ENCODE measurements at regions not wholly inside any gene's neighbourhood (a gene's known extent, or its start where the extent isn't known, plus 50 kb on each side); places are given as distances from the start of the nearest gene placed in this dataset.

DNA sequence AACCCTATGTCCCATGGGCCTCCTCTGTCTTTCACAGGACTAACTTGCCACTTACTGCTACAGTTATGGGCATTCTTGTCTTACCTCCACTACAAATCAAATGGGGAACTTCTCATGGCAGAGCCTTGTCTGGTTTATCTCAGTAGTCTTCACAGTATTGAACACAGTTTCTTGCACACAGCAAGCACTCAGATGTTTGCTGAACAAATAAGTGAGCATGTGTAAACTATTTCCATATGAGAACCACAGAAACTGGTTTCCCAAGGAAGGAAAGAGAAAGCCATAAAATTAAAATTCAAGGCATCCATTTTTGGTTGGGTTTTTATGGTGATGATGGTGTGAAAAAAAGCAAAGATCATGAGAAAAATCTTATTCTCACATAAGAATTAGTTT lies 189.2 kb downstream of the MEX3B start:
- no peak overlapping the region for H3K27ac ChIP-seq
- TF ChIP-seq, protein P1, sequence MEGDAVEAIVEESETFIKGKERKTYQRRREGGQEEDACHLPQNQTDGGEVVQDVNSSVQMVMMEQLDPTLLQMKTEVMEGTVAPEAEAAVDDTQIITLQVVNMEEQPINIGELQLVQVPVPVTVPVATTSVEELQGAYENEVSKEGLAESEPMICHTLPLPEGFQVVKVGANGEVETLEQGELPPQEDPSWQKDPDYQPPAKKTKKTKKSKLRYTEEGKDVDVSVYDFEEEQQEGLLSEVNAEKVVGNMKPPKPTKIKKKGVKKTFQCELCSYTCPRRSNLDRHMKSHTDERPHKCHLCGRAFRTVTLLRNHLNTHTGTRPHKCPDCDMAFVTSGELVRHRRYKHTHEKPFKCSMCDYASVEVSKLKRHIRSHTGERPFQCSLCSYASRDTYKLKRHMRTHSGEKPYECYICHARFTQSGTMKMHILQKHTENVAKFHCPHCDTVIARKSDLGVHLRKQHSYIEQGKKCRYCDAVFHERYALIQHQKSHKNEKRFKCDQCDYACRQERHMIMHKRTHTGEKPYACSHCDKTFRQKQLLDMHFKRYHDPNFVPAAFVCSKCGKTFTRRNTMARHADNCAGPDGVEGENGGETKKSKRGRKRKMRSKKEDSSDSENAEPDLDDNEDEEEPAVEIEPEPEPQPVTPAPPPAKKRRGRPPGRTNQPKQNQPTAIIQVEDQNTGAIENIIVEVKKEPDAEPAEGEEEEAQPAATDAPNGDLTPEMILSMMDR (IDR thresholded peaks at IDR 0.05): no peak
- TF ChIP-seq POLR2AphosphoS5 (IDR thresholded peaks at IDR 0.05): no peak
- no peak for TF ChIP-seq POLR2A (IDR thresholded peaks at IDR 0.05)
- no peaks in the 10 kb centered on the region for H3K36me3 ChIP-seq
- no peak overlapping the region for H3K4me3 ChIP-seq
- DNase-seq (ENCODE audit: low spot score in 2 of 2): no peak
- H3K27me3 ChIP-seq: no peaks in the 10 kb centered on the region
- no peaks in the 10 kb centered on the region for H3K9me3 ChIP-seq
- H3K4me1 ChIP-seq: no peaks in the 10 kb centered on the region
- intact Hi-C loops (cut with DNase I; ENCODE audit: low total_unique reads): loop anchor here (1.0 to 10.0 kb wide), 2 partner anchors 12 to 58 kb away; no protein-coding TSS in a partner anchor

DNA sequence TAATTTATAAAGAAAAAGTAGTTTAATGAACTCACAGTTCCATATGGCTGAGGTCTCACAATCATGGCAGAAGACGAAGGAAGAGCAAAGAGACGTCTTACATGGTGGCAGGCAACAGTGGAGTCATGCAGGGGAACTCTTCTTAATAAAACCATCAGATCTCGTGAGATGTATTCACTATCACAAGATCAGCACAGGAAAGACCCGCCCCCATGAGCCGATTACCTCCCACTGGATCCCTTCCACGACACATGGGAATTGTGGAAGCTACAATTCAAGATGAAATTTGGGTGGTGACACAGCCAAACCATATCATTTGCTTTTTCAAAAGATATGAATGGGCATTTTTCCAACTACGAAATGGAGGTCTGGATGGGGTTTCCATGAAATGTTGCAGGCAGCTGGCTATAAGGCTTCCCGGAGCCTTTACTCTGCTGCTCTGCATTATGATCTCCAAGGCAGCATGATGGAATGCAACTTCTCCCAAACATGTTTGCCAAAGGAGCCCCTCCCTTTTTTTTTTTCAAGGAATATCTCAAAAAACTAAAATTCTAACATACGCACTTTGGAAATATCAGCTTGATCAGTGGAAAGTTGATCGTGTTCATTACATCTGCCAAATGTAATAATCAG lies 189.7 kb downstream of the MEX3B start:
- Histone ChIP-seq H3K27me3 (no peaks in the 10 kb centered on the region), H3K9me3 (no peaks in the 10 kb centered on the region), H3K4me1 (no peaks in the 10 kb centered on the region), H3K4me3 (no peak overlapping the region), H3K27ac (no peak overlapping the region), H3K36me3 (no peaks in the 10 kb centered on the region)
- intact Hi-C loops (cut with DNase I; ENCODE audit: low total_unique reads): loop anchor here (1.0 to 10.0 kb wide), 2 partner anchors 12 to 59 kb away; no protein-coding TSS in a partner anchor
- no peak for DNase-seq (ENCODE audit: low spot score in 2 of 2)
- TF ChIP-seq POLR2AphosphoS5 (IDR thresholded peaks at IDR 0.05) (no peak), POLR2A (IDR thresholded peaks at IDR 0.05) (no peak)
- TF ChIP-seq, protein P1 (IDR thresholded peaks at IDR 0.05): no peak

- Histone ChIP-seq H3K36me3 (no peaks in the 10 kb centered on the region), H3K9me3 (no peaks in the 10 kb centered on the region), H3K27me3 (no peaks in the 10 kb centered on the region), H3K27ac (no peak overlapping the region), H3K4me1 (no peaks in the 10 kb centered on the region), H3K4me3 (no peak overlapping the region)
- no peak for DNase-seq (ENCODE audit: low spot score in 2 of 2)
- no peak for TF ChIP-seq POLR2AphosphoS5 (IDR thresholded peaks at IDR 0.05)
- intact Hi-C loops (cut with DNase I; ENCODE audit: low total_unique reads): loop anchor here (10.0 kb wide), 1 partner anchor 62 kb away; no protein-coding TSS in a partner anchor
These were observed 192.6 kb downstream of the MEX3B start for GRCh38 chr15:81853150-81853748.

DNA sequence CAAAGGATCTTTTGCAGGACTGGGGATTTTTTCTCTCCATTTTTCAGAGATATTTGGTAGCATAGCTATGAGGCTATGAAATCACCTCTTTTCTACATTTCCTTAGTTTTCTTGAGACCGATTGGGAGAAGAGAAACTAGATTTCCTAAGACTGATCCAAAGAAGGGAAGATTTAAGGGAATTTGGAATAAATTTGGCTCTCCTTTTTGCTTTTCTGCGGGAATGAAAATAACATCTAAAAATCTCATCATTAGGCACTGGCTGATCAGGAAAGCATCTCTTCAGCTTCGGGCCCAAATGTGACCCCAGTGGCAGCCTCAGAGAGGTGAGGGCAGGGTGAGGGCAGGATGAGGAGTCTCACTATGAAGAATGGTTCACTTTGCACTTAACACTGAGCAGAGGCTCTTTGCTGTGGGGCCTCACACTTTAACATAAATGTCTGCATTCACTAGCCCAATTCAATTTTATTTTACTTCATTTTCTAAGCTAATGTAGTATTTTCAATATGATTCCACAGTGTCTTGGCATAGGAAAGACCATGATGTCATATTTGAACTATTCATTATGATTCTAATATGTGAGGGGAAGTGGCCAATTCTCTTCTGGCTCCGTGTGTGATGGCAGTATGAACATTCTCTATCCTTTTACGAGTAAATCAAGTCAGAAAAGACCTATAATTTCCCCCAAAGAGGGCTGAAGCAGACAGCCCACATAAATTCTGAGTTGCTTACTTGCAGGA lies 193.2 kb downstream of the MEX3B start:
- Histone ChIP-seq H3K4me1 (no peaks in the 10 kb centered on the region), H3K27ac (no peak overlapping the region), H3K27me3 (no peaks in the 10 kb centered on the region), H3K4me3 (no peak overlapping the region), H3K36me3 (no peaks in the 10 kb centered on the region), H3K9me3 (no peaks in the 10 kb centered on the region)
- intact Hi-C loops (cut with DNase I; ENCODE audit: low total_unique reads): loop anchor here (10.0 kb wide), 1 partner anchor 62 kb away; no protein-coding TSS in a partner anchor
- TF ChIP-seq POLR2AphosphoS5 (IDR thresholded peaks at IDR 0.05) (no peak), POLR2A (IDR thresholded peaks at IDR 0.05) (no peak)
- TF ChIP-seq, protein P1 (IDR thresholded peaks at IDR 0.05): no peak
- no peak for DNase-seq (ENCODE audit: low spot score in 2 of 2)

DNA sequence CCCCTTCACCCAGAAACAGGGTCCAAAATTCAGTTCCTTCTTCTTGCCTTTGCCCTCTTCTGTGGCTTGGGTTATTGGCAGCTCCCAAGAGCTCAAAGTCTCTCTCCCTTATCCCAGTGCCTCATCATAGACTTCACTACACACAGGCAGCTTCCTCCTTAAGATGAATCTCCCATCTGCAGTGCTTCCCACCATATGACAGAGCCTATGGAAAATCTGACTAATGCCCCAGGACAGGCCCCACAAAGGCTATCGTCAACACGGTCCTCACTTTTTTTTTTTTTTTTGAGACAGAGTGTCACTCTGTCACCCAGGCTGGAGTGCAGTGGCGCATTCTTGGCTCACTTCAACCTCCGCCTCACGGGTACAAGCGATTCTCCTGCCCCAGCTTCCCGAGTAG lies 194.1 kb downstream of the MEX3B start:
- Histone ChIP-seq H3K4me3 (no peak overlapping the region), H3K9me3 (no peaks in the 10 kb centered on the region), H3K4me1 (no peaks in the 10 kb centered on the region), H3K36me3 (no peaks in the 10 kb centered on the region), H3K27ac (no peak overlapping the region), H3K27me3 (no peaks in the 10 kb centered on the region)
- TF ChIP-seq POLR2AphosphoS5 (IDR thresholded peaks at IDR 0.05): no peak
- TF ChIP-seq, protein P1 (IDR thresholded peaks at IDR 0.05): no peak
- TF ChIP-seq POLR2A (IDR thresholded peaks at IDR 0.05): no peak
- intact Hi-C loops (cut with DNase I; ENCODE audit: low total_unique reads): loop anchor here (10.0 kb wide), 1 partner anchor 63 kb away; no protein-coding TSS in a partner anchor
- no peak for DNase-seq (ENCODE audit: low spot score in 2 of 2)

All from breast epithelium (tissue), 4 donors.